KG1 (cell line): ENCODE measurements at regions not wholly inside any gene's neighbourhood (a gene's known extent, or its start where the extent isn't known, plus 50 kb on each side); places are given as distances from the start of the nearest gene placed in this dataset.
"Not testable (repeated sequence)": the region's sequence is repeated elsewhere in the genome, so short reads cannot be mapped to it uniquely, and the experiment has no call there.

ENCODE experiments used
- DNase-seq: peaks from one replicate; lab custom pipeline; 2025; lab: John Stamatoyannopoulos, UW

DNA sequence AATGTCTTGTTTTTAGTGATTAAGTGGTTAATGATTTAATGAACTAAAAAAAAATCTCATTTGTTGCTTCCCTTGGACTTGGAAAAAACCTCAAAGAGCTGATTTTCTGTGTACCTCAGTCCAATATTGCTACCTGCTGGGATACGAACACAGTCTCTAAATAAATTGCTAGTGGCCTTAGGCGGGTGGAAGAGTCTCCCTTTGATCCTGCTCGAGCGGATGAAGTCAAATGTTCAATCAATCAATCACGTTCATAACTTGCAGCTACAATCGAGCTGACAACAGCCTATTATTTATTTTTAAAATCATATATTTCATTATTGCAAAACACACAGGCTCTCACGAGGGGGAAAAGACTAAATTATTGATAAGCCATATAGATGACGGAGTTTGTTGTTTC, 57.3 kb upstream of the HABP2 start:
- DNase-seq = no peak

DNA sequence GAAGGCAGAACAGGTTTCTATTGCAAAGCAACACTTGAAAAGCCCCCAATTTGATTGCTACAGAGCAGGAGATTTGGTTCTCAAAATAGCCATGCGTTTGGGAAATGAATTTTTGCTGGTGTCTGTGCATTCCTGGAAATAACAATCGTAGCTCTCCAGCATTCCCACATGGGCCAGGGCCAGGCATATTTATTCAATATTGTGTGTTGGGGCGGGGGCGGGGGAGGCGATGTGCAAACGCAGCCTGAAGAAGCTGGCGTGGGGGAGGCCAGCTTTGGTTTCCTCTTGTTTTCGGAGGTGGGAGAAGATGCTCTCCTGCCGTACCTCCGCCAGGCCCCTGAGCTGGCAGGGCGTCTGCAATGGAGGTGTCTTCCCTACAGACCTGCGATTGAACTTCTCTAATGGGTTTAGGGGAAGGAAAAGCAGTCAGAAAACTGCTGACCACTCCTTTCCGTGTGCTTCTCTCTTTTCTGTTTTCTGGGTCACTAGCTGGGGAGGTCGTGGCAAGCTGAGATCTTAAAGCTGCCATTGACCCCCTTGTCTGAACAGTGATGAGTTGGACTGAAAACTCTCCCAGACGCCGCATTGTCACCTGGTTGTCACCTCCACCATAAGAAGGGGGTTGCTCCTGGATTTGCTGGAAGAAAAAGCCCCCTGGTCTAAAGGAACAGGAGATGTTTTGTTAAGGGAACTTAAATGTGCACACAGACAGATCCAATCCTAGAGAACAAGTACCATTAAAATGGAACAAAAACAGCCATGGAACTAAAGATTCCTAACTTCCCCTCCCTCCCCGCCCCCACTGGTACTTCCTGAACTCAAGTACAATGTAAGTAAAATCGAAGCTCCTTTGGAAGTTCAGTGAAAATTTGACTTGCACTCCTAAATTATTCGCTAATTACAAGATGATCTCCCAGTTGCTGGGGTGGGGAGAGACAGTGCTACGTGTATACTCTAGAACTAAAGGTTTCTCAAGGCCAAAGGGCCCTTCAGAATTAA, 56.4 kb upstream of the HABP2 start:
- no peak for DNase-seq

DNA sequence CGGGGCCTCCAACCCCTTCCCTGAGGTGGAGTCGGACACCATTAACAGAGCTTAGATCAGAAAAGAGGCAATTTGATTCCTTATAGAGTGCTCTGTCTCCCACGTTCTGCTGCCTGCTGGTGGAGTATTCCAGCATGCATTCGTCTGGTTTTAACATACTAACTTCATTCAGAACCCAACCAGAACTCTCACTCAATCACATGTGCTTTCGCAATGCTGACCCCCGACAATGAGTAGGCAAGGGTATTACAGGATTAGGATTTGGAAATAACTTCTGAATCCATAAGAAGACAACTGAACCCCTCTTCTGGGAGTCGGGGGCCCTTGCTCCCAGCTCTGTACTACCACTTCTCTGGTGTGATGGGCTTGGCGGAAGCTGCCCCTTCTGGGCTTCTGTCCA, 55.7 kb upstream of the HABP2 start:
- DNase-seq = no peak

DNA sequence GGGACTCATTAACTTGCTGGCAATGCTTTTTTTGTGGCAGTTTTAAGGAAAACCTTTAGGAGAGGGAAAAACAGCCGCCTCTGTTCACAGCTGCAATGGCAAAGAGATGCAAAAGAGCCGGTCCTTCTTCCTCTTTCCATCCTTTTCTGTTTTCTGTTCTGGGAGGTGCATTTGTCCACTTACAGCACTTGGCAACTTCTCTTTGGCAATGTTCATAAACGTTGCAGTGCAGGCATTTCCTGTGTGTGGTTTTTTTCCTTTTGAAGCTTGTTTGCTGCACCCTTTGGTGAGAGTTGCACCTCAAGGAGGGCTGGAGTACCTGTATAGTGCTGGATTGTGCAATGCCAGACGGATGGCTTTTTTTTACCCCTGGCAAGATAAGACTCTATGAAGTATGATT, 53.9 kb upstream of the HABP2 start:
- DNase-seq = no peak

DNA sequence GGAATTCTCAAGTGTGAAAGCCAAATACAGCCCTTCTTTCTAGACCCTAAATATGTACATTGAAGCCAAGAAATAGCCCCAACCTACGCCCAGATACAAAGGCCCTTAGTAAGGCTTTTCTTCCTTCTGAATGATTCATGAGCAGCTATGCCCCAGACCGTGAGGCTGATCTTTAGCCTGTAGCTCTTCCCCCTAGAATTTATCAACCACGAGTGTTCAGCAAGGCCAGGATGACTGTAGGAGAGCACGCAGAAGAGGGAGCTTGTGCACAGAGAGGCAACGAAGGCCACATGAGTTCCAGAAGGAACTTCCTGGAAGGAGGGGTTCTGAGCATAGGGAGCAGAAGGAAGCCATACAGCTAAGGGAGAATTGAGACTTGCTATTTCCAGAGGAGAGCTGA, 53.0 kb upstream of the HABP2 start:
- no peak for DNase-seq

DNA sequence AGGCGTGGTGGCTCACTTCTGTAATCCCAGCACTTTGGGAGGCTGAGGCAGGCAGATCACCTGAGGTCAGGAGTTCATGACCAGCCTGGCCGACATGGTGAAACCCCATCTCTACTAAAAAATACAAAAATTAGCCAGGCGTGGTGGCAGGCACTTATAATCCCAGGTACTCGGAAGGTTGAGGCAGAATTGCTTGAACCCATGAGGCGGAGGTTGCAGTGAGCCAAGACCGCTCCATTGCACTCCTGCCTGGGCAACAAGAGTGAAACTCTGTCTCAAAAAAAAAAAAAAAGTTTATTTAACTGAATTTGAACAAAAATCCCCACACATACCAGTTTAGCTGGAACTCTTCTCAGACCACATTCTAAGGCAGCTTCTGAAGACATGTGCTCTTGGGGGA, 51.8 kb upstream of the HABP2 start:
- not testable (repeated sequence) for DNase-seq
